B cell (primary cell): ENCODE measurements at regions not wholly inside any gene's neighbourhood (a gene's known extent, or its start where the extent isn't known, plus 50 kb on each side); places are given as distances from the start of the nearest gene placed in this dataset.

Source experiments
- ATAC-seq: fragments of 200-7000 bp; cut with Tn5 transposase; one replicate; pipeline ENCODE4 v1.10.0; 2021; ENCODE audit warnings: low read depth, mild to moderate bottlenecking, moderate number of reproducible peaks, moderate library complexity
- CTCF ChIA-PET: fragments of 350-600 bp; sonication (Branson Sonifier 250); formaldehyde crosslinking; loops from one replicate; lab custom pipeline; 2021; ENCODE audit warnings: antibody characterized with exemption, inconsistent platforms; lab: Charles Lee
- POLR2A ChIA-PET: fragments of 350-600 bp; sonication (Branson Sonifier 250); formaldehyde crosslinking; loops from one replicate; lab custom pipeline; 2021; ENCODE audit warnings: antibody characterized with exemption; lab: Charles Lee
- DNase-seq: peaks from one replicate; pipeline ENCODE4 v3.0.0; 2013
- H2AFZ ChIP-seq: 2 replicates; pipeline ENCODE4 v1.6.1; 2012; ENCODE audit warnings: mild to moderate bottlenecking, low read depth, low read length; ENCODE audit not compliant: insufficient read depth, poor library complexity, severe bottlenecking
- H3K27ac ChIP-seq, 2 donors: 1 replicate in 1 of 2; 2 replicates in 1 of 2; pipeline ENCODE4 v1.5.1; 2012 to 2013; ENCODE audit warnings: low read length in 2 of 2, mild to moderate bottlenecking in 2 of 2, moderate library complexity in 1 of 2
- H3K27me3 ChIP-seq, 4 experiments: fragments of 200-600 bp in 1 of 4; sonication (generic) in 1 of 4; replicated peaks in 1 of 4; 1 replicate in 2 of 4; 2 replicates in 2 of 4; pipeline versions ENCODE4 v1.6.1 to v1.7.0; 2013 to 2016; ENCODE audit warnings: low read length in 3 of 4, mild to moderate bottlenecking in 2 of 4, mixed read lengths in 1 of 4, moderate library complexity in 1 of 4; ENCODE audit not compliant: insufficient read depth in 4 of 4, control insufficient read depth in 3 of 4; ENCODE audit errors: control extremely low read depth in 1 of 4
- H3K36me3 ChIP-seq, 2 experiments: replicated peaks in 1 of 2; 1 replicate in 1 of 2; 2 replicates in 1 of 2; pipeline versions ENCODE4 v1.6.1 to v1.7.1; 2013; ENCODE audit warnings: low read length in 1 of 2; ENCODE audit not compliant: insufficient read depth in 2 of 2, control insufficient read depth in 1 of 2; ENCODE audit errors: control extremely low read depth in 1 of 2, extremely low read depth in 1 of 2
- H3K4me1 ChIP-seq, 2 donors: fragments of 200-600 bp in 1 of 2; sonication (generic) in 1 of 2; 1 replicate in 1 of 2; 2 replicates in 1 of 2; pipeline versions ENCODE4 v1.5.1 to v1.6.1; 2013 to 2017; ENCODE audit warnings: low read length in 2 of 2; ENCODE audit not compliant: control insufficient read depth in 2 of 2, insufficient read depth in 2 of 2
- H3K4me2 ChIP-seq: replicated peaks from 2 replicates; pipeline ENCODE3; 2012; ENCODE audit warnings: mild to moderate bottlenecking, low read depth, low read length; ENCODE audit not compliant: poor library complexity, severe bottlenecking
- H3K4me3 ChIP-seq, 5 experiments: fragments of 200-600 bp in 1 of 5; sonication (generic) in 1 of 5; 1 replicate in 3 of 5; 2 replicates in 2 of 5; pipeline versions ENCODE4 v1.5.1 to v1.7.0; 2011 to 2016; ENCODE audit warnings: low read length in 4 of 5, mild to moderate bottlenecking in 4 of 5, low read depth in 2 of 5, control low read depth in 1 of 5, moderate library complexity in 1 of 5; ENCODE audit not compliant: insufficient read depth in 1 of 5; ENCODE audit errors: control extremely low read depth in 1 of 5, extremely low read depth in 1 of 5
- H3K79me2 ChIP-seq: fragments of 200-600 bp; sonication (generic); one replicate; pipeline ENCODE4 v1.6.0; 2016; ENCODE audit warnings: low read length; ENCODE audit not compliant: control insufficient read depth, insufficient read depth
- H3K9ac ChIP-seq: fragments of 200-600 bp; sonication (generic); 2 replicates; pipeline ENCODE4 v1.6.1; 2017; ENCODE audit warnings: mild to moderate bottlenecking, low read length, moderate library complexity
- H3K9me3 ChIP-seq, 3 donors: one replicate each; pipeline versions ENCODE4 v1.6.1 to v1.7.1; 2013; ENCODE audit warnings: low read length in 2 of 3; ENCODE audit not compliant: control insufficient read depth in 2 of 3, insufficient read depth in 1 of 3; ENCODE audit errors: control extremely low read depth in 1 of 3
- H4K20me1 ChIP-seq: 2 replicates; pipeline ENCODE4 v1.6.0; 2012; ENCODE audit warnings: mild to moderate bottlenecking, low read length; ENCODE audit not compliant: insufficient read depth, control insufficient read depth, poor library complexity, severe bottlenecking
- H3K27ac Mint-ChIP-seq: one replicate; pipeline ENCODE4 v1.8.0; 2021; ENCODE audit warnings: mixed read lengths
- H3K27me3 Mint-ChIP-seq: one replicate; pipeline ENCODE4 v1.8.0; 2021; ENCODE audit warnings: mixed read lengths
- H3K4me1 Mint-ChIP-seq: one replicate; pipeline ENCODE4 v1.8.0; 2021; ENCODE audit warnings: mixed read lengths
- H3K4me3 Mint-ChIP-seq: one replicate; pipeline ENCODE4 v1.8.0; 2021; ENCODE audit warnings: mixed read lengths
- H3K9me3 Mint-ChIP-seq: one replicate; pipeline ENCODE4 v1.8.0; 2022; ENCODE audit warnings: mixed read lengths; ENCODE audit not compliant: insufficient read depth
- EZH2 ChIP-seq: IDR thresholded peaks from 2 replicates; pipeline ENCODE4 v1.6.1; 2012; ENCODE audit warnings: borderline replicate concordance, low read depth, mild to moderate bottlenecking, moderate library complexity, low read length; ENCODE audit not compliant: insufficient read depth, poor library complexity, severe bottlenecking
- WGBS: methylation state at CpG from one replicate; pipeline ENCODE4 v1.1.5; 2013; ENCODE audit warnings: missing lambda C conversion rate; ENCODE audit not compliant: insufficient coverage; 5-methylcytosine and 5-hydroxymethylcytosine counted together
- intact Hi-C: fragments of 100-400 bp; cut with micrococcal nuclease; formaldehyde crosslinking; loops from one replicate; pipeline ENCODE4 v1.10.0; 2022
- TF ChIP-seq, protein P1 (sequence below): fragments of 200-600 bp; IDR thresholded peaks from one replicate; pipeline ENCODE4 v1.8.0; 2022; ENCODE audit warnings: antibody characterized with exemption, mild to moderate bottlenecking

DNA sequence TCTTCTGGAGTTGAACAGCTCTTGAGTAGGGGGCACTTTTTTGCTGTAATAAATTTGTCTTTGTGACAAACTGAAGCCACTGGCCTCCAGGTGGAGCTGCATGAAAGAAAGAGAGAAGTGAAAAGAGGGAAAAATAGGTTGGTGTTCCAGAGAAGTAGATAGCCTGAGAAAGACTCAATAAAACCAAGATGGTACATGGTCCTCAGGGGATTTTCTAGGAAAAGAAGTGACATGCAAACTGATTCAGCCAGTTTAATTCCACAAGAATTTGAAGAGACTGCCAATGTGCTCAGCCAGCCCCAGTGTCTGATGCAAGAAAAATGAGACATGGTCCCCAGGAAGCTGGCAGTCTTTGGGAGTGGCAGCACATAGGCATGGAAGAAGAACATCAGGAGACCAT is 152.7 kb downstream of the CD47 start:
- intact Hi-C loops, result loop anchor here (1.0 to 10.0 kb wide), 4 partner anchors 384 to 607 kb away; no protein-coding TSS in a partner anchor
- CTCF ChIA-PET, result interaction anchor here (0.8 to 2.9 kb wide), 16 partner anchors 8 to 614 kb away, joined by 3 to 32 read pairs (median 6); no protein-coding TSS in a partner anchor
- no peak overlapping the region for H3K4me3 ChIP-seq
- no peaks in the 10 kb centered on the region for H3K36me3 ChIP-seq
- Mint-ChIP-seq H3K27me3 (peaks cover 3% of the 10 kb centered on the region), H3K4me3 (no peak overlapping the region), H3K27ac (no peak overlapping the region), H3K9me3 (peaks cover 4% of the 10 kb centered on the region), H3K4me1 (peaks cover 2% of the 10 kb centered on the region)
- H3K27ac ChIP-seq, result no peak overlapping the region
- H3K9me3 ChIP-seq, result peaks cover 0 to 2% (median 1%) of the 10 kb centered on the region in 3 donors
- DNase-seq (peak; percentile 46), ATAC-seq (no peak)
- no peak overlapping the region for H3K4me2 ChIP-seq
- H3K4me1 ChIP-seq, result no peaks in the 10 kb centered on the region
- POLR2A ChIA-PET, result interaction anchor here (0.7 kb wide), 1 partner anchor 573 kb away, joined by 5 read pairs; no protein-coding TSS in a partner anchor
- H3K27me3 ChIP-seq, result no peaks in the 10 kb centered on the region
- H3K9ac ChIP-seq, result no peak overlapping the region
- H3K79me2 ChIP-seq, result no peaks in the 10 kb centered on the region
- no peak overlapping the region for H2AFZ ChIP-seq
- no peak for TF ChIP-seq EZH2
- TF ChIP-seq, protein P1, sequence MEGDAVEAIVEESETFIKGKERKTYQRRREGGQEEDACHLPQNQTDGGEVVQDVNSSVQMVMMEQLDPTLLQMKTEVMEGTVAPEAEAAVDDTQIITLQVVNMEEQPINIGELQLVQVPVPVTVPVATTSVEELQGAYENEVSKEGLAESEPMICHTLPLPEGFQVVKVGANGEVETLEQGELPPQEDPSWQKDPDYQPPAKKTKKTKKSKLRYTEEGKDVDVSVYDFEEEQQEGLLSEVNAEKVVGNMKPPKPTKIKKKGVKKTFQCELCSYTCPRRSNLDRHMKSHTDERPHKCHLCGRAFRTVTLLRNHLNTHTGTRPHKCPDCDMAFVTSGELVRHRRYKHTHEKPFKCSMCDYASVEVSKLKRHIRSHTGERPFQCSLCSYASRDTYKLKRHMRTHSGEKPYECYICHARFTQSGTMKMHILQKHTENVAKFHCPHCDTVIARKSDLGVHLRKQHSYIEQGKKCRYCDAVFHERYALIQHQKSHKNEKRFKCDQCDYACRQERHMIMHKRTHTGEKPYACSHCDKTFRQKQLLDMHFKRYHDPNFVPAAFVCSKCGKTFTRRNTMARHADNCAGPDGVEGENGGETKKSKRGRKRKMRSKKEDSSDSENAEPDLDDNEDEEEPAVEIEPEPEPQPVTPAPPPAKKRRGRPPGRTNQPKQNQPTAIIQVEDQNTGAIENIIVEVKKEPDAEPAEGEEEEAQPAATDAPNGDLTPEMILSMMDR, result peak; percentile 13
- H4K20me1 ChIP-seq, result no peaks in the 10 kb centered on the region

DNA sequence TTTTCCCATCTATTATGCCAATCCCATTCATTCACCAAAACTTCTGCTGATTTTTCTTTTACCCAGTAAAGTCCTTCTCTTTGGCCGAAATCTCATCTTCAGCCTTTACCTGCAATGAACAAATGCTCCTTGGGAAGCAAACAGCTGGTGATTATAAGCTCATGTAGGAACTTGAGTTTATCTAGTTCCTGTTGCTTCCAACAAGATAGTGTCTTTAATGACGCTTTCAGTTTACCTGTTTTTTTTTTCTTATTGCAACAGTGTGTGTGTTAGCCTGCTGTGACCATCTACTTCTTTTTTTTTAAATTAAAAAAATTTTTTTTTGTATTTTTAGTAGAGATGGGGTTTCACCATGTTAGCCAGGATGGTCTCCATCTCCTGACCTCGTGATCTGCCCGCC is 156.0 kb downstream of the CD47 start:
- POLR2A ChIA-PET, result no interaction called here
- Histone ChIP-seq H3K4me2 (no peak overlapping the region), H3K4me3 (no peak overlapping the region), H3K27ac (no peak overlapping the region), H3K9me3 (peaks cover 0 to 3% (median 3%) of the 10 kb centered on the region in 3 donors), H3K27me3 (no peaks in the 10 kb centered on the region), H3K79me2 (no peaks in the 10 kb centered on the region), H2AFZ (no peak overlapping the region), H3K4me1 (no peaks in the 10 kb centered on the region), H3K36me3 (no peaks in the 10 kb centered on the region), H4K20me1 (no peaks in the 10 kb centered on the region), H3K9ac (no peak overlapping the region)
- TF ChIP-seq, protein P1, result no peak
- TF ChIP-seq EZH2, result no peak
- no peak overlapping the region for H3K27ac Mint-ChIP-seq
- WGBS, result no CpG with 5 or more reads among the region's 4 CpGs
- no peaks in the 10 kb centered on the region for H3K27me3 Mint-ChIP-seq
- CTCF ChIA-PET, result interaction anchor here (1.5 to 2.4 kb wide), 2 partner anchors 334 to 540 kb away, joined by 3 to 7 read pairs; no protein-coding TSS in a partner anchor
- H3K4me1 Mint-ChIP-seq, result peaks cover 2% of the 10 kb centered on the region
- DNase-seq (no peak), ATAC-seq (no peak)
- no peak overlapping the region for H3K4me3 Mint-ChIP-seq
- intact Hi-C loops, result loop anchor here (10.0 kb wide), 1 partner anchor 610 kb away; no protein-coding TSS in a partner anchor
- peaks cover 4% of the 10 kb centered on the region for H3K9me3 Mint-ChIP-seq
